ENCODE measurements at regions not wholly inside any gene's neighbourhood (a gene's known extent, or its start where the extent isn't known, plus 50 kb on each side); places are given as distances from the start of the nearest gene placed in this dataset.

DNA sequence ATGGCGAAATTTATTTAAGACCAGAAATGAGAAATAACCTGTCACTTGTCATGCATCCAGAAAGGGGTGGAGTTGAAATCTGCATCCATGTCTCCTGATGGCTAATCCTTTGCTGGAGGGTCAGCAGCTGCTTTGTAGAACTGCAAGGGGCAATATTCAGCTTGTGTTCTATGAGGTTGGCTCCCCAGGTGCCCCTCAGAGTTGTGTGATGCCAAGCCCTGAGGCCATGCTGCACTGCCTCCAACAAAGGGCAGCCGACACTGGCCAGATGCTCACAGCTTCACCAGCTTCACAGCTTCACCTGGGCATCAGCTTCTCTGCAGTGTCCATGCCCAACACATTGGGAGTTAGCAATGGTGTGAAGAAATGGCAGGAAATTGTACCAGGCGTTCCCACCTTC is 64.0 kb upstream of the TMEM72 start:
- ATAC-seq (no peak), DNase-seq (ENCODE audit: low spot score in 2 of 2) (no peak)
- Mint-ChIP-seq H3K36me3 (no peaks in the 10 kb centered on the region), H3K27ac (no peak overlapping the region), H3K9me3 (no peaks in the 10 kb centered on the region)

DNA sequence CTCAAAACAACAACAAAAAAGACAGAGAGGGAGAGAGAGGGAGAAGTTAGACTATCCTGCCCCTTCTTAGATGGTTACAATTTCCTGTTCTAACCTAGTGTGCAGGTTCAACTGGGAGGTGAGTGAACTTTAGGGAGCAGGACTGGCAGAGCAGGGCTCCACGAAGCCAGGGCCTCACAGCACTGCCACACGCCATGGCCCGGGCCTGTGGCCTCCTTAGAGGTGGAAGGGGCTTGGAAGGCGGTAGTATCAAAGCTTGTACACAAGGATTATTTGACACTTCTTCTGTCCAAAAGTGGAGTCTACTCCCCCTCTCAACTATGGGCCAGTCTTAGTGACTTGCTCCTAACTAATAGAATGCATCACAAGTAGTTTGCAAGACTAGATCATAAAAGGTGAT is 62.9 kb upstream of the TMEM72 start:
- Mint-ChIP-seq H3K27ac (no peak overlapping the region), H3K36me3 (no peaks in the 10 kb centered on the region), H3K9me3 (no peaks in the 10 kb centered on the region)
- ATAC-seq (no peak), DNase-seq (ENCODE audit: low spot score in 2 of 2) (no peak)

DNA sequence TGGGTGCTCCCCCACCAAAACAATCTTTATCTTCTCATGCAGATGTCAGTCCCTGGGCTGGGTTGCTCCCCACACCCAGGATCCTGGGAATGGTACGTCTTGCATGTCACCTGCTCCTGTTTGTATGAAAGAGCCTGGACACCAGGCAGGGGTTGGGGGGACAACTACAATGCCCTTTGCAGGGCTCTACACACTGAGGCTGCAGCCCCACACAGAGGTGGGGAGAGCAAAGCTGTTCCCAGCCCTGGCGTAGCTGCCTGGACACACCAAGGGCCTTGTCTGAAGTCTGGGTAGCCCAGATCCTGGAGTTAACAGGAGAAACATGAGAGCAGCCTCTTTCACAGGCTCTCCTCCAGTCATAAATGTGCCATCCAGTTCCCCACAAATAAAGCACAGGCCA is 61.2 kb upstream of the TMEM72 start:
- ATAC-seq: no peak
- no peak for DNase-seq (ENCODE audit: low spot score in 2 of 2)
- no peaks in the 10 kb centered on the region for H3K9me3 Mint-ChIP-seq
- no peak overlapping the region for H3K27ac Mint-ChIP-seq
- H3K36me3 Mint-ChIP-seq: no peaks in the 10 kb centered on the region

DNA sequence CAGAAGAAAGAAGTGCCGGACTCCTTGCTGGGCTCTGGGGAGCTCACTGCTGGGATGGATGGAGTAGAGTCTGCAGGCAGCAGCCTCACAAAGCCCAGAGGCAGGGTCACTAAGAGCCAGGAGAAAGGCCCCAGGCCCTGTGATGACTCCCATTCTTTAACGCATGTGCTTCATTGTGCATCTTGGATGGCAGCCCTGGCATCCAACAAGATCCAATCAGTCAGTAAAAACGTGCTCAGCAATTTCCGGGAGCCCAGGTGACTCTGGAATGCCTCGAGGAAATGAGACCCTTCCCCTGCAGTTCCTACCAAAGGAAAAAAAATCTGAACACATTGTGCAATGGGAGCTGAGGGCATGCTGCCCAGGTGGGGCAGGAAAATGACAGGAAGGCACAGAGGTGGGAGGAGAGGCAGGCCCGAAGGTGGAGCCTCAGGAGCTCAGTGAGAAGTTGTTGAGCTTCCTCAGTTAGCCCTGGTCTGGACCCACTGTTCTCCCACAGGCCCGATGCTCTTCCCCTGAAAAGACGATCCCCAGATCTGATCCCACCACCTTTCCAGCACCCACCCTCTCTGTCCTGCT is 60.7 kb upstream of the TMEM72 start:
- Mint-ChIP-seq H3K36me3 (no peaks in the 10 kb centered on the region), H3K9me3 (no peaks in the 10 kb centered on the region), H3K27ac (no peak overlapping the region)
- DNase-seq (ENCODE audit: low spot score in 2 of 2): no peak
- no peak for ATAC-seq

DNA sequence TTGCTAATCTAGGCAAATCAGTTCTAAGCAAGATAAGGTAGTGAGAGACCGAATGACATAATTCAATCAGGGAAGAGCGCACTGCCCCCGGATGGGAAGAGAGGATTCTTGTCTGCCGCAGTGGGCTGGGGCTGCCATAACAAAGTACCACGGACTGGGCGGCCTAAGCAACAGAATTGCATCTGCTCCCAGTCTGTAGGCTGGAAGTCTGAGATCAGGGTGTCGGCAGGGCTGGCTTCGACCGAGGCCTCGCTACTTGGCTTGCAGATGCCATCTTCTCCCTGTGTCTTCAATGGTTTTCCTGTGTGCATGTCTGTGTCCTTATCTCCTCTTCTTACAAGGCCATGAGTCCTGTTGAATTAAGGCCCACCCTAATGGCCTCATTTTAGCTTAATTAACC is 59.7 kb upstream of the TMEM72 start:
- no peaks in the 10 kb centered on the region for H3K9me3 Mint-ChIP-seq

DNA sequence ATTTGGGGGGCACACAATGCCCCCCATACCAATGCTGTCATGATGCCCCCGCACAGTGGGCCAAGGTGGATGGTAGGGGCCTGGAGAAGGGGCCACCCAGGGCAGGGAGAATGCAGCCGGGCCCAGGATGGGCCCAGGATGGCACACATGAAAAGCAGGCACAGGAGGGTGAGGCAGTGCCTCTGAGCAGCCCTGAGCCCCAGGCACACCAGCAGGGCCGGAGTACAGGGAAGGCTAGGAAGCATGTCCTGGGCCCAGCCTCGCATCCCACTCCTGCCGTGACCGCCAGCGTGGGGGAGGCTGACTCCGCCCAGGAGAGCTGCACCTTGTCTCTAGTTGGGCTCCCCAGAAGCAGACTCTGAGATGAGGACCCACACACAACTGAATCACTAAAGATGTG is 59.3 kb upstream of the TMEM72 start:
- ATAC-seq: no peak
- no peaks in the 10 kb centered on the region for H3K36me3 Mint-ChIP-seq
- no peak for DNase-seq (ENCODE audit: low spot score in 2 of 2)

More for the DNA sequence above, 59.7 kb upstream of the TMEM72 start:
- ATAC-seq (no peak), DNase-seq (ENCODE audit: low spot score in 2 of 2) (no peak)
- Mint-ChIP-seq H3K36me3 (no peaks in the 10 kb centered on the region), H3K27ac (no peak overlapping the region)

DNA sequence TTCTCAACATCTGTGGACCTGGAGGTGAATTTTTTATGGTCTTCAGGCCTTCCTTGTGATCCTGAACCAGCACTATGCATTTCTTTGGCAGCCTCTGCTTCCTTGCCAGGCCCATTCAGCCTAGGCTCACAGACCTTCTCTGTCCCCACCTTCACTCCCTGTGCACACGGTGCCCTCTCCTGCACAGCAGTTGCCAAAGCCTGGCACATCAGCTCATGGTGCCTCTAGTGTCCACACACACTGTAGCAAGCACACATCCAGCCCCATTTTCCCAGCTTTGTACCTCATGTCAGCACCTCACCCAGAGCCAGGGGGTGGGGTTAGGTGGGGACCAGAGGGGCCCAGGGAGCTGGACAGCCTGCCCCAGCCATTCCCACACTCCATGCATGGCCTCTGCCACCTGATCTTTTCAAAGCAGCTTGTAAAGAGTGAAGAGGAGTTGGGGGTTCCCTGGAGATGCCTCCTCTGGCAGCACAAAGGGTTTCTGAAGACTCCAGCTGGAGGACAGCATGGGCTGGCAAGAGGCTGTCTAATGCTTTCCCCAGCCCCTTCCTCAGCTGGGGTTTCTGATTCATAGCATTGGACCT is 57.9 kb upstream of the TMEM72 start:
- Mint-ChIP-seq H3K27ac (no peak overlapping the region), H3K9me3 (no peaks in the 10 kb centered on the region), H3K36me3 (no peaks in the 10 kb centered on the region)
- ATAC-seq (peak in 1 of 2 donors; percentile 23), DNase-seq (ENCODE audit: low spot score in 2 of 2) (no peak)

More for the DNA sequence above, 59.3 kb upstream of the TMEM72 start:
- Mint-ChIP-seq H3K9me3 (no peaks in the 10 kb centered on the region), H3K27ac (no peak overlapping the region)

DNA sequence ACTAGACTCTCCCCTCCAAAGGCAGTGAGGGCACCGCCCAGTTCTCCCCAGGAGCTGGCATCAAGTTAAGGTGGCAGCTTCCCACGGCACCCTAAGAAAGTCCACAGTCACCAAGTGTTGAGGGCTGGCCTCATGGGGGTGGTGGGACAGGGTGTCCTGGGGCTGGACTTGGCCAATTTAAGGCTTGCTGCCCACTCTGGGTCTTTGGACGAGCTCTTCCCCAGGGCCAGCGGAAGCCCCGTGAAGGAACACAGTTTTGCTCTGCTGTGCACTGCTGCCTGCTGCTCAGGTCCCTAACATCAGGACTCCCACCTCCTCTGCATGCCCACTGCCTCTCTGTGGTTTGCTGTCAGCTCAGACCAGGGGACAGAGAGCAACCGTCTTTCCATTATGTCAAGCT is 57.3 kb upstream of the TMEM72 start:
- Mint-ChIP-seq H3K36me3 (no peaks in the 10 kb centered on the region), H3K9me3 (no peaks in the 10 kb centered on the region), H3K27ac (no peak overlapping the region)
- no peak for DNase-seq (ENCODE audit: low spot score in 2 of 2)
- no peak for ATAC-seq

DNA sequence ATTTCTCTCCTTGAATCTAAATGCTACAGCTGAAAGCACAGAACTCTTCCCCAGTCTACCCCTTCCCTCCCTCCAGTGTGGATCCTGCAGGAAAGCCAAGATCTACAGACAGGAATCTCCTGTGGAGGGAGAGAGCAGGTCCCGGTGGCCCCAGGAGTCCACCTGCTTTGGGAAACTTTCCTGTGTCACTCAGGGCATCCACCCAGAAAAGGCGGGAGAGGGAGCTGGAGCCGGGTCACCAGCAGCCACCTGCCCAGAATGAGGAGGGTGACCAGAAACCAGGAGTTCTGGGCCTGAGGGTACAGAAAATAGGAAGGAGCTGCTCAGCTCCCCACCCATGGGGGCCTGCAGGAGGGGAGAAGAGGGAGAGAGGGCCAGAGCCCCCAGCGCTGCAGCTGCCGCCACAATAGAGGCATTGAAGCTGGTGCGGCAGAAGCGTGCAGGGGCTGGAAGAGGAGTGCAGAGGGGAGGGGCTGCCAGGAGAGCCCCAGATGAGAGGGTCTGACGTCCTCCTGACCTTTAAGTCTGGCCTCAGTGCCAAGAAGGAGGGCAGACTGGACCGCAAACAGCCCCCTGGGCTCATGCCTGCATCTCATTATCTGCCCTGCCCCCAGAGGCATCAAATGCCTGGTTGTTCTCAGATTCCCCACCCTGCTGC is 56.3 kb upstream of the TMEM72 start:
- no peak overlapping the region for H3K27ac Mint-ChIP-seq
- ATAC-seq (no peak), DNase-seq (ENCODE audit: low spot score in 2 of 2) (no peak)
- no peaks in the 10 kb centered on the region for H3K9me3 Mint-ChIP-seq
- no peaks in the 10 kb centered on the region for H3K36me3 Mint-ChIP-seq

DNA sequence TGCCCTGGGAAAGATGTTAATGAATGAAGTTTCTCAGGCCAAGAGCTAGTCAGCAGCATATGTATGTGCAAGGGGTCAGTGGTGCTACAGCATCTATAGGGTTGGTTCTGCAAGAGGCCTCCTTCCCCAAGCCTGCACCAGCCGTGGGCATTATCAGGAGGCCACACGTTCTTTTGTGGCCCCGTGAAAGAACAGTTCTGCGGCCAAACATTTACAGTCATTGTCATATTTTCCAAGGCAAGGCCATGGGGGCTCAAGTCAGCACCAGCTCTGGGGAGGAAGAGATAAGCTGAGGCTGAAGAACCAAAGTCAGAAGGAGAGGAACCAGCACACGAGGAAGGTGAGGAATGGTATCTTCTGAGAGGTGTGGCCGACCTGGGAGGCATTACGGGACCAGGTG is 54.4 kb upstream of the TMEM72 start:
- Mint-ChIP-seq H3K9me3 (no peaks in the 10 kb centered on the region), H3K36me3 (no peaks in the 10 kb centered on the region), H3K27ac (no peak overlapping the region)
- ATAC-seq (no peak), DNase-seq (ENCODE audit: low spot score in 2 of 2) (no peak)

DNA sequence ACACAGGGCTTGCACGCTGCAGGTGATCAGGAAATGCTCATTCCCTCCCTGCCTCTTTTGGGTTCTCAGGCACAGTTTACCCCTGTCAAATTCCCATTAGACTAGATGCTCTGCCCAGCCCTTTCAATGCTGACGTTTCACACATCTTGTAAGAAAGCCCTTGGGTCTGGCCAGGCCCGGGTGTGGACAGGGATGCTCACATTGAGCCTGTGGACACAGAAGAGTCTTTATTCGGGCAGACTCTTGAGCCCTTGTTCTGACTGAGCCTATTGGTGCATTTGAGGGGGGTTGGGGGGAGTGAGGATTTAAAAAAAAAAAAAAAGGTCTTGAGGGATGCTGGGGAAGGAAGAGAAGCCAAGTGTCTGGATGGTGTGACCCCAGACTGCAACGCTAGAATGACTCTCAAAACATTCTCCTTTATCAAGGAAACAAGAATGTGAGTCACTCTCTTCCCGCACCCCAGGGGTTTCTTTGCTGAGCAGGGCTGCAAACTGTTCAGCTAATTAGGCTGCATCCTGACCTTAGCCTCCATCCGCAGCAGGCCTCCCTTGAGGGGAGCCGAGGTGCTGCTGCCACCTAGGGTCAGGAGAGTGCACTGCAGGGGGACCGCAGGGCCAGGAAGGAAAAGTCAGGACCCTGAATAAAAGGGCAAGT is 53.6 kb upstream of the TMEM72 start:
- peak in 1 of 2 donors; percentile 76 for DNase-seq (ENCODE audit: low spot score in 2 of 2)
- Mint-ChIP-seq H3K27ac (no peak overlapping the region), H3K36me3 (no peaks in the 10 kb centered on the region), H3K9me3 (no peaks in the 10 kb centered on the region)
- ATAC-seq: peak; percentile 84 to 89

DNA sequence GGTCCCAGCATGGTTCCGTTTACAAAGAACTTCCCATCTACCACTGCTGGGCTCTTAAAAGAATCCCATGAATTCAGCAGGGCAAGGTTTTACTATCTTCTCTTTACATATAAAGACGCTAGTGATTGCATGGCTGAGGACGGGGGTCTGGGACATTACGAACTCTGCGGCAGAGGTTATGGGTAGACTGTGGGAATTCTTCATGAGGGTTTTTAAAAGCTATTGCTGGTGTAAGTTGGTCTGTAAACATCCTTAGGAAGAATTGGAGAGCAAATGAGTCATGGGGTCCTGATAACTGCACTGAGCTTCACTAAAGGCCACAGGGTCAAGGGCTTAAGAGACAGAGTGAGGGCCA is 53.1 kb upstream of the TMEM72 start:
- no peak overlapping the region for H3K27ac Mint-ChIP-seq
- no peaks in the 10 kb centered on the region for H3K9me3 Mint-ChIP-seq
- DNase-seq (ENCODE audit: low spot score in 2 of 2) (no peak), ATAC-seq (no peak)
- H3K36me3 Mint-ChIP-seq: no peaks in the 10 kb centered on the region

DNA sequence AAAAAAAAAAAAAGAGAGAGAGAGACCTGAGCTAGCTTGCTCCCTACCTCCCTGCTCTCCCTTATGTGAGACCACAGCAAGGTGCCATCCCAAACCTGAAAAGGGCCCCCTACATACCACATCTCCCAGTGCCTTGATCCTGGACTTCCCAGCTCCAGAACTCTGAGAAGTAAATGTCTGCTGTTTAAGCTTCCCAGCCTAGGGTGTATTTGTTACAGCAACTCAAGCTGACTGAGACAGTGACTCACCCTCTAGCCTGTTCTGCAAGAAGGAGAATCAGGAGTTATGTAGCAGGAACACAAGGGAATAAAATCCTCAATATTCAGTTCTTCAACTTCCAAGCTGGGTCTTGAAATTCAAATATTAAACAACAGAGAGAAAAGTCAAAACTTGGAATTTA is 52.1 kb upstream of the TMEM72 start:
- H3K9me3 Mint-ChIP-seq: no peaks in the 10 kb centered on the region
- DNase-seq (ENCODE audit: low spot score in 2 of 2): no peak
- H3K27ac Mint-ChIP-seq: no peak overlapping the region
- H3K36me3 Mint-ChIP-seq: peaks cover 0 to under 1% of the 10 kb centered on the region in 2 donors
- ATAC-seq: no peak

DNA sequence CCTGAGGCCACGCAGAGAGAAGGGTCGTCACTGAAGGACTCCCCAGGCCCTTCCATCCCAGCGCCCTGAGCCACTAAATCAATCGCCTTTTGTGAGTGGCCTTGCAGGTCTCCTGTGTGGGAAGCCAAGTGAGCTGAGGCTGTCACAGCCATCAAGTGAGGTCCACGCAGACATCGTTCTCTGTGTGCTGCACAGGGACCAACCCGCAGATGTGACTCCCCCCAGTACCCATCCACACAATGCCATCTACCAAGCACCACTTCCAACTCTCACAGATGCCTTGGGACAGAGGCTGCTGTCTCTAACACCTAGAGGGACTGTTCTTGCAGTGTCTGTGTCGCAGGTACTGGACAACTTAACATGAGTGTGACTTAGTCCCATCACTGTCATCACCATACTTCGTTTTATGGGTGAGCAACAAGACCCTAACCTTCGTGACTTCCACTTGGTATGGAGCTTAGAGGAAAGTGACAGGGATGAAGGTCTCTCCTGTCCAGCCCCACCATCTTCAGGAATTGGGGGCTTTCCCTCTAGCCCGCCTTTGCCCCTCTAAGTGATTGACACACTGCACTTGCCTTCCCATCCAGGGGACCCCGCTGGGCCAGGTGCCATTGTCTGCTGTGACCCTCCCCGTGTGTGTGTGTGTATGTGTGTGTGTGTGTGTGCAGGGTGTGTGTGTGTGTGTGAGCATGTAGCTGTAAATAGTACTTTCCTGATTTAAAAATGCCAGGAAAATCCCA is 51.4 kb upstream of the TMEM72 start:
- Mint-ChIP-seq H3K36me3 (peaks cover 0 to 8% of the 10 kb centered on the region in 2 donors), H3K9me3 (no peaks in the 10 kb centered on the region), H3K27ac (no peak overlapping the region)
- DNase-seq (ENCODE audit: low spot score in 2 of 2) (no peak), ATAC-seq (no peak)

DNA sequence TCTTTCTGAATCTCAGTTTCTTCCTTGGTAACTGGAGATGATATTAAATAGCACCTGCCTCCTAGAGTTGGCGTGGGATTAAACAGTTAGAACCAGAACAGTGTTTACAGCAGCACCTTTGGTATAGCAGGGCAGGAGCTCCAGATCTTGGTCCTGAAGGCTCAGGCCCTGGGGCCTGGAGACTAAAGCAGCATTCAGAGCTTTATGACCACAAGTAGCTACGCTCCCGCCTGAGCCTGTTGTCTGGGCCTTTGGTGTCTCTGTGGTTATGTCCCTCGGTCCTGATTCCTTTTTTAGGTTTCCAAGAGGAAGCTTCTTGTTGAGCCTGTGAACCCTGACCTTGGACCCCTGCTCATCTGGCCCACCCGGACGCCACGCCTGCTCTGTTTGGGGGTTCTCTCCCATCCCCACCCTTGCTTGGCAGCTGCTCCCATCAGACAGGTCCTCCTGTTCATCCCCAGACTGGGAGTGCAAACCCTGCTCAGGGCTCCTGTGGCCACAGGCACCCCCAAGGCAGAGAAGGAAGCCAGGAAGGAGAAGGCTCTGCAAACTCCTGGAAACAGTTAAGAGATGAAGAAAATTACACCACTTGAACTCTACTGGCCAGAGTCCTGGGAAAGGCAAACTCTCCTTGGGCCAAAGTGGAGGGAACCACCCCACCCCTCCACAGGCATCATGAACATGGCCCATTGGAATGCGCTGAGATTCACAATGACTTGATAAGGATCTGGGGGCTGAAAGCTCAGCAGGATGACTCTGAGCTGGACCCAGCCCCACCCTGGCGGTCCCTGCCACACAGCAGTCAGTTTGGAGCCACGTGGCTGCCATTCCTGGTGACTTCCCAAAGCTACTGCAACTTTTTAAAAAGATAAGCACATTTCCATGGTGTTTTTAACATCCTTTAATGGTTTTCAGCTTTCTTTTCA is 50.1 kb upstream of the TMEM72 start:
- ATAC-seq: no peak
- no peak overlapping the region for H3K27ac Mint-ChIP-seq
- peaks cover 0 to 8% of the 10 kb centered on the region in 2 donors for H3K36me3 Mint-ChIP-seq
- DNase-seq (ENCODE audit: low spot score in 2 of 2): no peak
- H3K9me3 Mint-ChIP-seq: no peaks in the 10 kb centered on the region

Data from activated naive CD4-positive, alpha-beta T cell treated with anti-CD3 and anti-CD28 coated beads, Interleukin-2, amount 50 U/mL, for 72 hours (primary cell).